B cell (primary cell): ENCODE measurements at regions not wholly inside any gene's neighbourhood (a gene's known extent, or its start where the extent isn't known, plus 50 kb on each side); places are given as distances from the start of the nearest gene placed in this dataset.

Source experiments
- ATAC-seq: fragments of 200-7000 bp; cut with Tn5 transposase; one replicate; pipeline ENCODE4 v1.10.0; 2021; ENCODE audit warnings: low read depth, mild to moderate bottlenecking, moderate number of reproducible peaks, moderate library complexity
- CTCF ChIA-PET: fragments of 350-600 bp; sonication (Branson Sonifier 250); formaldehyde crosslinking; loops from one replicate; lab custom pipeline; 2021; ENCODE audit warnings: antibody characterized with exemption, inconsistent platforms; lab: Charles Lee
- POLR2A ChIA-PET: fragments of 350-600 bp; sonication (Branson Sonifier 250); formaldehyde crosslinking; loops from one replicate; lab custom pipeline; 2021; ENCODE audit warnings: antibody characterized with exemption; lab: Charles Lee
- DNase-seq: peaks from one replicate; pipeline ENCODE4 v3.0.0; 2013
- H2AFZ ChIP-seq: 2 replicates; pipeline ENCODE4 v1.6.1; 2012; ENCODE audit warnings: mild to moderate bottlenecking, low read depth, low read length; ENCODE audit not compliant: insufficient read depth, poor library complexity, severe bottlenecking
- H3K27ac ChIP-seq, 2 donors: 1 replicate in 1 of 2; 2 replicates in 1 of 2; pipeline ENCODE4 v1.5.1; 2012 to 2013; ENCODE audit warnings: low read length in 2 of 2, mild to moderate bottlenecking in 2 of 2, moderate library complexity in 1 of 2
- H3K27me3 ChIP-seq, 4 experiments: fragments of 200-600 bp in 1 of 4; sonication (generic) in 1 of 4; replicated peaks in 1 of 4; 1 replicate in 2 of 4; 2 replicates in 2 of 4; pipeline versions ENCODE4 v1.6.1 to v1.7.0; 2013 to 2016; ENCODE audit warnings: low read length in 3 of 4, mild to moderate bottlenecking in 2 of 4, mixed read lengths in 1 of 4, moderate library complexity in 1 of 4; ENCODE audit not compliant: insufficient read depth in 4 of 4, control insufficient read depth in 3 of 4; ENCODE audit errors: control extremely low read depth in 1 of 4
- H3K36me3 ChIP-seq, 2 experiments: replicated peaks in 1 of 2; 1 replicate in 1 of 2; 2 replicates in 1 of 2; pipeline versions ENCODE4 v1.6.1 to v1.7.1; 2013; ENCODE audit warnings: low read length in 1 of 2; ENCODE audit not compliant: insufficient read depth in 2 of 2, control insufficient read depth in 1 of 2; ENCODE audit errors: control extremely low read depth in 1 of 2, extremely low read depth in 1 of 2
- H3K4me1 ChIP-seq, 2 donors: fragments of 200-600 bp in 1 of 2; sonication (generic) in 1 of 2; 1 replicate in 1 of 2; 2 replicates in 1 of 2; pipeline versions ENCODE4 v1.5.1 to v1.6.1; 2013 to 2017; ENCODE audit warnings: low read length in 2 of 2; ENCODE audit not compliant: control insufficient read depth in 2 of 2, insufficient read depth in 2 of 2
- H3K4me2 ChIP-seq: replicated peaks from 2 replicates; pipeline ENCODE3; 2012; ENCODE audit warnings: mild to moderate bottlenecking, low read depth, low read length; ENCODE audit not compliant: poor library complexity, severe bottlenecking
- H3K4me3 ChIP-seq, 5 experiments: fragments of 200-600 bp in 1 of 5; sonication (generic) in 1 of 5; 1 replicate in 3 of 5; 2 replicates in 2 of 5; pipeline versions ENCODE4 v1.5.1 to v1.7.0; 2011 to 2016; ENCODE audit warnings: low read length in 4 of 5, mild to moderate bottlenecking in 4 of 5, low read depth in 2 of 5, control low read depth in 1 of 5, moderate library complexity in 1 of 5; ENCODE audit not compliant: insufficient read depth in 1 of 5; ENCODE audit errors: control extremely low read depth in 1 of 5, extremely low read depth in 1 of 5
- H3K79me2 ChIP-seq: fragments of 200-600 bp; sonication (generic); one replicate; pipeline ENCODE4 v1.6.0; 2016; ENCODE audit warnings: low read length; ENCODE audit not compliant: control insufficient read depth, insufficient read depth
- H3K9ac ChIP-seq: fragments of 200-600 bp; sonication (generic); 2 replicates; pipeline ENCODE4 v1.6.1; 2017; ENCODE audit warnings: mild to moderate bottlenecking, low read length, moderate library complexity
- H3K9me3 ChIP-seq, 3 donors: one replicate each; pipeline versions ENCODE4 v1.6.1 to v1.7.1; 2013; ENCODE audit warnings: low read length in 2 of 3; ENCODE audit not compliant: control insufficient read depth in 2 of 3, insufficient read depth in 1 of 3; ENCODE audit errors: control extremely low read depth in 1 of 3
- H4K20me1 ChIP-seq: 2 replicates; pipeline ENCODE4 v1.6.0; 2012; ENCODE audit warnings: mild to moderate bottlenecking, low read length; ENCODE audit not compliant: insufficient read depth, control insufficient read depth, poor library complexity, severe bottlenecking
- H3K27ac Mint-ChIP-seq: one replicate; pipeline ENCODE4 v1.8.0; 2021; ENCODE audit warnings: mixed read lengths
- H3K27me3 Mint-ChIP-seq: one replicate; pipeline ENCODE4 v1.8.0; 2021; ENCODE audit warnings: mixed read lengths
- H3K4me1 Mint-ChIP-seq: one replicate; pipeline ENCODE4 v1.8.0; 2021; ENCODE audit warnings: mixed read lengths
- H3K4me3 Mint-ChIP-seq: one replicate; pipeline ENCODE4 v1.8.0; 2021; ENCODE audit warnings: mixed read lengths
- H3K9me3 Mint-ChIP-seq: one replicate; pipeline ENCODE4 v1.8.0; 2022; ENCODE audit warnings: mixed read lengths; ENCODE audit not compliant: insufficient read depth
- CTCF ChIP-seq: fragments of 200-600 bp; IDR thresholded peaks from one replicate; pipeline ENCODE4 v1.8.0; 2022; ENCODE audit warnings: antibody characterized with exemption, mild to moderate bottlenecking
- EZH2 ChIP-seq: IDR thresholded peaks from 2 replicates; pipeline ENCODE4 v1.6.1; 2012; ENCODE audit warnings: borderline replicate concordance, low read depth, mild to moderate bottlenecking, moderate library complexity, low read length; ENCODE audit not compliant: insufficient read depth, poor library complexity, severe bottlenecking
- WGBS: methylation state at CpG from one replicate; pipeline ENCODE4 v1.1.5; 2013; ENCODE audit warnings: missing lambda C conversion rate; ENCODE audit not compliant: insufficient coverage; 5-methylcytosine and 5-hydroxymethylcytosine counted together
- intact Hi-C: fragments of 100-400 bp; cut with micrococcal nuclease; formaldehyde crosslinking; loops from one replicate; pipeline ENCODE4 v1.10.0; 2022

- H4K20me1 ChIP-seq: no peaks in the 10 kb centered on the region
- Mint-ChIP-seq H3K27me3 (peaks cover 22% of the 10 kb centered on the region), H3K4me1 (no peaks in the 10 kb centered on the region), H3K4me3 (no peak overlapping the region), H3K27ac (no peak overlapping the region), H3K9me3 (no peaks in the 10 kb centered on the region)
- no peaks in the 10 kb centered on the region for H3K79me2 ChIP-seq
- no peak for TF ChIP-seq CTCF
- no peak for TF ChIP-seq EZH2
- no peak overlapping the region for H3K4me3 ChIP-seq
- ChIA-PET CTCF (no interaction called here), POLR2A (no interaction called here)
- peaks cover 0 to 4% (median 0%) of the 10 kb centered on the region in 4 experiments for H3K27me3 ChIP-seq
- H3K27ac ChIP-seq: no peak overlapping the region
- H3K9ac ChIP-seq: no peak overlapping the region
- peaks cover 0 to 6% (median 0%) of the 10 kb centered on the region in 3 donors for H3K9me3 ChIP-seq
- no peak for ATAC-seq
- no peaks in the 10 kb centered on the region for H3K4me1 ChIP-seq
- DNase-seq: no peak
- no peak overlapping the region for H2AFZ ChIP-seq
- H3K4me2 ChIP-seq: no peak overlapping the region
- WGBS: 100% methylated on average over 1 of the region's 3 CpGs
- intact Hi-C loops: no loop called here
- H3K36me3 ChIP-seq: no peaks in the 10 kb centered on the region
These were observed 93.0 kb upstream of the KLHL29 start for GRCh38 chr2:23292024-23292423.

DNA sequence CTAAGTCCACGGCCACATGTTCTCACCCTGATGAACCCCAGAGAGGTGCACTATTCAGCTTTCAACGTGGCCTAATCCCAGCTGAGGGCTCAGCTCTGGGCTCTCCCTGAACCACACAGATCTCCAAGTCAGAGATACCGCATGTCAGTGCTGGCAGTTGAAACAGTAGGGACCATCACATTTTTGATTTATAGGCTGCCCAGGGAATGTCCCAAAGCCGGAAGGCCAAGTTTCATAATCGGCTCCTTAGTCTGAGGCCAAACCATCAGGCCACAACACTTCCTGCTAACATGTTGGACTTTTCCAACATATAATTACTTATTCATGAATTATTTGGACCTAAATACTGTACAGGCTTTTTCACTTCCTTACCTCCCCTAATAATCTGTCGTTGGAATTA, 91.9 kb upstream of the KLHL29 start:
- Histone ChIP-seq H3K4me1 (no peaks in the 10 kb centered on the region), H3K4me2 (no peak overlapping the region), H3K27ac (no peak overlapping the region), H3K79me2 (no peaks in the 10 kb centered on the region), H3K9me3 (peaks cover 0 to 6% (median 0%) of the 10 kb centered on the region in 3 donors), H3K9ac (no peak overlapping the region), H2AFZ (no peak overlapping the region), H4K20me1 (no peaks in the 10 kb centered on the region), H3K27me3 (peaks cover 0 to 4% (median 0%) of the 10 kb centered on the region in 4 experiments), H3K4me3 (no peak overlapping the region), H3K36me3 (no peaks in the 10 kb centered on the region)
- intact Hi-C loops: no loop called here
- no peak overlapping the region for H3K4me3 Mint-ChIP-seq
- 44% methylated on average over 4 of the region's 6 CpGs for WGBS
- TF ChIP-seq EZH2: no peak
- TF ChIP-seq CTCF: no peak
- no peak for DNase-seq
- no peaks in the 10 kb centered on the region for H3K9me3 Mint-ChIP-seq
- ChIA-PET CTCF (no interaction called here), POLR2A (no interaction called here)
- H3K27me3 Mint-ChIP-seq: peaks cover 27% of the 10 kb centered on the region
- no peaks in the 10 kb centered on the region for H3K4me1 Mint-ChIP-seq
- H3K27ac Mint-ChIP-seq: no peak overlapping the region
- no peak for ATAC-seq
